Glomerular visceral epithelial cell (primary cell): ENCODE measurements at regions not wholly inside any gene's neighbourhood (a gene's known extent, or its start where the extent isn't known, plus 50 kb on each side); places are given as distances from the start of the nearest gene placed in this dataset.

ENCODE experiments used
- DNase-seq: peaks from one replicate; pipeline ENCODE4 v3.0.0-alpha.2; 2016; ENCODE audit errors: extremely low spot score

GRCh38 chr4:165667969-165668368, 205.1 kb upstream of the TLL1 start:
- DNase-seq: no peak

GRCh38 chr4:165668694-165669093, 204.3 kb upstream of the TLL1 start:
- peak; percentile 7 for DNase-seq

DNA sequence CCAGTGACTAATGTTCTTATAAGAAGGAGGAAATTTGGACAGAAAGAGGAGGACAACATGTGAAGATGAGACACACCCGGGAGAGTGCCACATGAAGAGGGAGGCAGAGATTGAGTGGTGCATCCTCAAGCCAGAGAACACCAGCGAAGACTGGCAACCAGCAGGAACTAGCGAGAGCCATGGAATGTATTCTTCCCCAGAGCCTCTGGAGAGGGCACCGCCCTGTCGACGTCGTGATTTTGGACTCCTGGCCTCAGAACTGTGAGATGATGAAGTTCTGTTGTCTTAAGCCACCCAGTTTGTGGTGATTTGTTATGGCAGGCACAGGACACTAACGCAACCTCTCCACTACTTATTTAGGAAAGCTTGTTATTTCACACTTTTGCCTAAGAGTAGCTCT, 196.0 kb upstream of the TLL1 start:
- no peak for DNase-seq

- DNase-seq: no peak
Observed at GRCh38 chr4:165678236-165678935, 194.7 kb upstream of the TLL1 start.

GRCh38 chr4:165678936-165679325, 194.1 kb upstream of the TLL1 start:
- no peak for DNase-seq

DNA sequence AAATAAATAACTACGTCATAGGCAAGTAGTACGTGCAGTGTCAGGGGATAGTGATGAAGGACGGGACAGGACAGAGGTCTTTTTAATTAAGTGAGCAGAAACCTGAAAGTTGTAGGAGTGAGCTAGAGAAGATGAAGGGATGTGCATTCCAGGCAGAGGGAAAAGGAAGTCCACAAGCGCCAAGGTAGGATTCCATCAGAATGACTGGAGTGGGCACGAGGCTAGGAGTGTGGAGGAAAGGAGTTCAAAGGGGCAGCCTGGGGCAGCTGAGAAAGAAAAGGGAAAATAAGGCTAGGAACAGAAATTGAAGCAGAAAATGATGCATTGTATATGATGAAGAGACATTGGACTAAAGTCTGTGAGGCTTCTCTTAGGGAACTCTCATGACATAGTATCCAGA, 192.2 kb upstream of the TLL1 start:
- no peak for DNase-seq

GRCh38 chr4:165682611-165683010, 190.4 kb upstream of the TLL1 start:
- DNase-seq: no peak

GRCh38 chr4:165684177-165684805, 188.7 kb upstream of the TLL1 start:
- peak; percentile 72 for DNase-seq

- no peak for DNase-seq
Observed at GRCh38 chr4:165686756-165687155, 186.3 kb upstream of the TLL1 start.

DNA sequence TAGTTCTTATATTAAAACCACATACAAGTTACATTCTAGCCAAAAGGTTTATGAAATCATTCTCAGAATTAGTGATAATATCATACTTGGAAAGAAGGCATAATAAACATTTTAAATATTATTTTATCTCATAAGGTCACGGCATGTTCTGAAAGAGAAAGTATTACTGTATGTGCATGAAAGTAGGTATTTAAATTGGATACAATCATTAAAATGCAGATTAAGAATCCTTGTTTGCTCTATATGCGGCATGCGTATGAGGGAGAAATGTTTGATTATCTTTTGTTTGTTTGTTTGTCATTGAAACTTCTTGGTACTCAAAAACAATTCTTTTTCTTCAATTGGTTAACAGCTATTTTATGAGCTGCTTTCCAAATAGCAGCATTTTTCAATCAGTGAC, 183.9 kb upstream of the TLL1 start:
- no peak for DNase-seq

DNA sequence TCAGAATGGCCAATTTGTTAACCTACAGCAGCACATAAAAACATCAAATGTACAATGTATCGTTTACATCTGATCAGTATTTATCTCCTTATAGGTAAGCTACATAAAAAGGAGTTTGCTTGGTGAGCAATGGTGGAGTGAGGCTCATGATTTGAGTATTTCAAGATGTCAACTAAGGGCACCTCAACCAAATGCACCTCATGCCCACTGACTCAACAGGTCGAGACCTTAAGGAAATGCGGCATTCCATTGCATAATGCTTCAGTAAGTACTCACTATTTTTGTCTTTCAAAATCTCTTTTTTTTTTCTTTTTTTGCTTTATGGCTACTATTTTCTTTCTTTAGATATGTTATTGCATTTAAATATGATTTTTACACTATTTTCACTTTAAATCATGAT, 181.0 kb upstream of the TLL1 start:
- no peak for DNase-seq

GRCh38 chr4:165698272-165698671, 174.8 kb upstream of the TLL1 start:
- DNase-seq: no peak

- DNase-seq: no peak
Observed at GRCh38 chr4:165699055-165699454, 174.0 kb upstream of the TLL1 start.

DNA sequence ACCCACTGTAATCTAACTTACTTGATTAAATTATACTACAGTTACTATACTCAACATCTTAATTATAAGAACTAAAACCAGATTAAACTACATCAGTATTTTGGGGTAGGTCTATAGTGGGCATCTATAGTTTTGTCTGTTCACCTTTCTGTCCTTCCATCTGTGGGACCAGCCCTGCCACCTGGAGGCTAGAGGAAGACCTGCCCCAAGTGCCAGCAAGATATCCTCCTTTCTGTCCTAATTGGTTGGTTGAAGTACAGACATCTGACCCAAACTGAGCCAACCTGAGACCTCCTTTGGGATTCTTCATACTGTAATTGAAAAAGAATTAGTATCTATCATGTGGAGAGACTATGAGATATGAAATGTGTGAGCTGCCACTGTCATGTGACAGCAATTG, 172.2 kb upstream of the TLL1 start:
- DNase-seq: no peak

- DNase-seq: no peak
Observed at GRCh38 chr4:165707128-165707527, 165.9 kb upstream of the TLL1 start.

- DNase-seq: no peak
Observed at GRCh38 chr4:165709516-165709915, 163.5 kb upstream of the TLL1 start.

DNA sequence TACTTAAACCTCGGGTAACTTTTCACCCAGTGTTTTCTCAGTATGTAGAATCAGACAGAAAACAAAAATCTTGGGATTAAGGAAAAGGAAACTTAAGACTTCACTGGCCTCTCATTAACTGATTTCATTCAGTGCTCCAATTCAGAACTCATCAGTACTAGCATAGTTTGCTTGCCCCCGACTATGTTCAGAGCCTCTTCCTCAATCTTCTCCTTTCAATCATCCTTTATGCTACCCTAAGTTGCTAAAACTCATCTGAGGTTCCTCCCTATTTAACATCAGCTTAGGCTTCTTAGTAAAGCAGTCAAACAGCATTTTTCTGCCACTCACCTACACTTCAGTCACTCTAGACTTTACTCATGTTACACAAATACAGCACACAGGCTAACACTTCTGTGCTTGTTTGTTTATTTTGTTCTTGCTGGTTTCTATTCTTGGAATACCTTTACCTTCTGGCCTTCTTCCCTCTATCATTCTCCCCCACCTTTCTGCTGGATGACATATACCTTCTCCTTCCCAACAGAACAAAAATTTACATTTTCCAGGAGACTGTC, 163.0 kb upstream of the TLL1 start:
- no peak for DNase-seq

DNA sequence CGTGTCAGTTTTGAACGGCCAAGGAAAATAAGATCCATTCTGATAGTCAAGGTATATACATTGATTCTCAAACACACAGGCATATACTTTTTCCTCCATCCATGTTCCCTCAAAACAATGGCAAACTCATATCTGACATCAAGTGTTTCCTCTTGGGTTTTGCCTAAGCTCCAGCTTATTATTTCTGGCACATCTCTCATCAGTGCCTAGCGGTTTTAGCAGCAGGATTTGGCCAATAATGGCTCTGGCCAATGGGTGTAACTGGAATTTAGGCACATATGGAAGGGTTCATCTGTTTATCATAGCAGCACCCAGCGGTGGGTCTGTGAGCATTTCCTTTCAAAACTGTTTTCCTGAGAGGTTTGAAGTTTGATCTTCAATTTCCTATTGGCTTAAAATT, 161.6 kb upstream of the TLL1 start:
- DNase-seq: no peak

DNA sequence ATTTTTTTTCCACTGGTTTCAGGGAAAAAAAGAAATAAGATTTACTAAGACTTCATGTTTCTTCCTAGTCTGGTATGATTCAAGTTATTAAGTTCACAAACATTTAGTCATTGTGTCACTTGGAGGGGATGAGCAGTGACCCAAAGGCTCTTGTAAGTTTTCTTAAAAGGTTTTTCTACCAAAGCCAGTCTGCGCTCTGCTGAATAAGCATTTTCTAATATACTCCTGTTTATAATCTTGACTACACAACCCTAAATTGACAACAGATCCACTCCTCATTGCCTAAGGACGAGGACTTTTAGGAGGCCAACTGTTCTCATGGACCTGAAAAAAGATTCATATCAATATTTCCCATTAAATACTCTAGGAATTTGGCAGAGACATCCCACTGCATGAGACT, 161.1 kb upstream of the TLL1 start:
- DNase-seq: no peak

GRCh38 chr4:165714650-165715049, 158.4 kb upstream of the TLL1 start:
- no peak for DNase-seq

DNA sequence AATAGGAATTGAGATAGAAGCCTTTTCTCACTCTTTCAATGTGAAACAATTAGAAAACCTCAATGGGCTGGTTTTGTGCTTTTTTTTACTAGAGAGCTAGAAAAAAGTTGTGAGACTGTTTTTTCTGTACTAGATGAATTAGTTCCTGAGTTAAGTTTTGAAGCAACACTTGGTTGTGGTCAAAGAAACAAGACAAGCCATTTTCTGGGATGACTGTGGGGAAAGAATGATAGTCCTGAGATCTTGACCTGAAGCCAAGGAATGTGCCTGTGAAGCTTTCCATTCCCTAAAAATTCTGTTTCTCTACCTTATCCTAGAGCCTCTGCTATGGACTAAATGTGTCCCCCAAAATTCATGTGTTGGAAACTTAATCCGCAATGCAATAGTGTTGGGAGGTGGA, 157.8 kb upstream of the TLL1 start:
- no peak for DNase-seq

GRCh38 chr4:165715989-165716388, 157.0 kb upstream of the TLL1 start:
- no peak for DNase-seq

GRCh38 chr4:165716472-165716871, 156.6 kb upstream of the TLL1 start:
- no peak for DNase-seq

GRCh38 chr4:165718660-165719059, 154.4 kb upstream of the TLL1 start:
- DNase-seq: no peak
